Fibroblast of villous mesenchyme (primary cell): ENCODE measurements at regions not wholly inside any gene's neighbourhood (a gene's known extent, or its start where the extent isn't known, plus 50 kb on each side); places are given as distances from the start of the nearest gene placed in this dataset.
A peak's percentile ranks its signal among the peaks of the same experiment; 100 is the strongest.

ENCODE experiments used
- DNase-seq: peaks from one replicate; pipeline ENCODE4 v3.0.0-alpha.2; 2010; ENCODE audit warnings: low read depth
- H3K4me3 ChIP-seq: 2 replicates; pipeline ENCODE4 v1.5.1; 2011; ENCODE audit warnings: low read depth, mild to moderate bottlenecking, low read length
- TF ChIP-seq, protein P1 (sequence below): IDR thresholded peaks from 2 replicates; pipeline ENCODE4 v1.5.1; 2012; ENCODE audit warnings: low read depth, mild to moderate bottlenecking, low read length; ENCODE audit not compliant: insufficient read depth

DNA sequence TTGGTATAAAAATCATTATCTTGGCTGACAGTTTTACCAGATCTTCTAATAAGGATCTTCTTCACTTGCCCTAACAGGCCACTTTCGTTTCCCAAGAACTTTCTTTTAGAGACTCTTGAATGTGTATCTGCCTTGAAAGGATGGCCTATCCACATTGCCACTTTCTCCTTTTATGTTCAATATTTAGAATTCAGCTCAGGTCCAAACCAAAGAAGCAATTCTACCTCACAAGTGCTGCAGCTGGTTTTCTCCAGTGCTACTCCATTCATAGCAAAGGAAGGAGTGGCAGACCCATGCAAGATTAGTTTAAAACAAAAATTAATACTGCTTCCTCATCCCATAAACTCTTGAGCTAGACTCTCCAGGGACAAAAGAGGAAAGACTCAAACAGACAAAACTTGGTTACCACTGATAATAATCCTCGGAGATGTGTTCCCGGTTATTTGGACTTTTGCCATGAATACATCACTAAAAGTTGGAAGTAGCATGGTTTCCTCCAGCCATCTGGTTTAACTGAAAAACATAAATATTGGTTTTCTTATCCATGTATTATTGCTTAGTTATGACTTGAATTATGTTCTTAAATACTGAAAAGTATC, 401.8 kb downstream of the PABPC4L start:
- TF ChIP-seq, protein P1, sequence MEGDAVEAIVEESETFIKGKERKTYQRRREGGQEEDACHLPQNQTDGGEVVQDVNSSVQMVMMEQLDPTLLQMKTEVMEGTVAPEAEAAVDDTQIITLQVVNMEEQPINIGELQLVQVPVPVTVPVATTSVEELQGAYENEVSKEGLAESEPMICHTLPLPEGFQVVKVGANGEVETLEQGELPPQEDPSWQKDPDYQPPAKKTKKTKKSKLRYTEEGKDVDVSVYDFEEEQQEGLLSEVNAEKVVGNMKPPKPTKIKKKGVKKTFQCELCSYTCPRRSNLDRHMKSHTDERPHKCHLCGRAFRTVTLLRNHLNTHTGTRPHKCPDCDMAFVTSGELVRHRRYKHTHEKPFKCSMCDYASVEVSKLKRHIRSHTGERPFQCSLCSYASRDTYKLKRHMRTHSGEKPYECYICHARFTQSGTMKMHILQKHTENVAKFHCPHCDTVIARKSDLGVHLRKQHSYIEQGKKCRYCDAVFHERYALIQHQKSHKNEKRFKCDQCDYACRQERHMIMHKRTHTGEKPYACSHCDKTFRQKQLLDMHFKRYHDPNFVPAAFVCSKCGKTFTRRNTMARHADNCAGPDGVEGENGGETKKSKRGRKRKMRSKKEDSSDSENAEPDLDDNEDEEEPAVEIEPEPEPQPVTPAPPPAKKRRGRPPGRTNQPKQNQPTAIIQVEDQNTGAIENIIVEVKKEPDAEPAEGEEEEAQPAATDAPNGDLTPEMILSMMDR, result no peak
- H3K4me3 ChIP-seq, result no peak overlapping the region
- DNase-seq, result peak; percentile 18

DNA sequence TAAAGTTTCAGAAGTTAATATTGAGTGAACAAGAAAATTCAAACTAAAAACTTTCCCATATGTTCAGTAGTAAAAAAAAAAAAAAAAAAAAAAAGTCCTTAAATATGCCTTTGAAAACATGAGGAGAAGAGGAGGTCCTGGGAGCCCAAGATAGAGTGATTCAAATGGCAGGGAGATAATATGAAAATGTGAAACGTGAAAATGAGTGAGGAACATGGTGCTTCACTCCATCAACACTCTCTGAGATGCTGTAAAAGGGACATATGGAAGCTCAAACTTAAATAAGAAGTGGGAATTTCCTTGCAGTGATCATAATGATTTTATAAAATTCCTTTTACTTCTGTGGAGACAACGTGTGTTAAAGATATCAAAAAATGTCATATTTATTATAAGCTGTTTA, 423.9 kb downstream of the PABPC4L start:
- no peak for DNase-seq
- H3K4me3 ChIP-seq, result no peak overlapping the region
- TF ChIP-seq, protein P1, result no peak

DNA sequence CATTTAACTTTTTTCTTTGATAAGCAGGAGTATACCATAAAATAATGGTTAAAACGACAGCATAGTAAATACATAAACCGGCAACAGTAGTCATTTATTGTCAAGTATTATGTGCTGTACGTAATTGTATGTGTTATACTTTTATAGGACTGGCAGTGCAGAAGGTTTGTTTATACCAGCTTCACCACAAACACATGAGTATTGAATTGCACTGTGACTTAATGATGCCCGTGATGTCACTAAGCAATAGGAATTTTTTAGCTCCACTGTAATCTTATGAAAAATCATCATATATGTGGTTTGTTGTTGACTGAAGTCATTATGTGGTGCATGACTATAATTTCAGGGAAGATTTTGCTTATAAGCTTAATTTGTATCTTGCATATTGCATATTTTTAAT, 424.6 kb downstream of the PABPC4L start:
- TF ChIP-seq, protein P1, result no peak
- no peak for DNase-seq
- H3K4me3 ChIP-seq, result no peak overlapping the region

DNA sequence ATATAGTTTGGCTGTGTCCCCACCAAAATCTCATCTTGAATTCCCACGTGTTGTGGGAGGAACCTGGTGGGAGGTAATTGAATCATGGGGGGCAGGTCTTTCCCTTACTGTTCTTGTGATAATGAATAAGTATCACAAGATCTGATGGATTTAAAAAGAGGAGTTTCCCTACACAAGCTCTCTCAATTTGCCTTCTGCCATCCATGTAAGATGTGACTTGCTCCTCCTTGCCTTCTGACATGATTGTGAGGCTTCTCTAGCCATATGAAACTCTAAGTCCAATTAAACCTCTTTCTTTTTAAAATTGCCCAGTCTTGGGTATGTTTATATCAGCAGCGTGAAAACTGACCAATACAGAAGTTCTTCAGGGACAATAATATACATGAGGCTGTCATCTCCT, 425.1 kb downstream of the PABPC4L start:
- no peak overlapping the region for H3K4me3 ChIP-seq
- no peak for DNase-seq
- TF ChIP-seq, protein P1, result no peak

DNA sequence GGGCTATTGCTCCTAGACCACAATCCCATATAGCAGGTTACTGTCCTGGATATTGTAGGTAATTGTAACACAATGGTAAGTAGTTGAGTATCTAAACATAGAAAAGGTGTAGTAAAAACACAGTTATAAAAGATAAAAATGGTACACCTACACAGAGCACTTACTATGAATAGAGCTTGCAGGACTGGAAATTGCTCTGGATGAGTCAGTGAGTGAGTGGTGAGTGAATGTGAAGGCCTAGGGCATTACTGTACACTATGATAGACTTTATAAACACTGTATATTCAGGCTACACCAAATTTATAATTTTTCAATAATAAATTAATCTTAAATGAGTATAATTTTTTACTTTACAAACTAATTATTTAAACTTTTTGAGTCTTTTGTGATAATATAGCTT, 425.7 kb downstream of the PABPC4L start:
- TF ChIP-seq, protein P1, result no peak
- no peak overlapping the region for H3K4me3 ChIP-seq
- DNase-seq, result no peak

DNA sequence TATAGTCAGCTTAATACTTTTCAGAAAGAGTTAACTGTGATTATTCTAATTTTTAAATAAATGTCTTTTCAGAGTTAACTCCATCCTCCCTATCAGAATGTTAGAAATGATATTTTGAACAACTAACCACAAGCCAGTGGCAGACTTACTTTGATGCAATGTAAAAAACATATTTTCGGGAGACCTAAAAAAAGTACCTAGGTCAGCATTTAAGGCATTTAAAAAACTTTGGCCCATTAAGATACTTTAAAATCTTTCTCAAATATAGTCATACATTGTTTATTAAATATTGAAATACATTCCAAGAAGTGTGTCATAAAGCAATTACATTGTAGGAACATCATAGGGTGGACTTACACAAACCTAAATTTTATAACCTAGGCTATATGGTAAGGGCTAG, 426.1 kb downstream of the PABPC4L start:
- H3K4me3 ChIP-seq, result no peak overlapping the region
- TF ChIP-seq, protein P1, result no peak
- no peak for DNase-seq

DNA sequence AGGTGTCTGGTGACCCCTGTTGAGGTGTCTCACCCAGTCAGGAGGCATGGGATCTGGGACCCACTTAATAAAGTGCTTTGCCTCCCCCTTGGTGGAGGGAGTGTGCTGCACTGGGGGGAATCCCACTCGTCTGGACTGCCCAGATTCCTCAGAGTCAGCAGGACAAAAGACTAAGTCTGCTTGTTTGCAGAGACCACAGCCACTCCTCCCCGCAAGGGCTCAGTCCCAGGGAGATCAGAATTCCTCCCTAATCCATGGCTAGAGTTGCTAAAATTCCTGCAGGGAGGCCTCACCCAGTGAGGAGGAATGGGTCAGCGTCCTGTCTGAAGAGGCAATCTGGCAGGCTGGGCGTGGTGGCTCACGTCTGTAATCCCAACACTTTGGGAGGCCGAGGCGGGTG, 442.2 kb downstream of the PABPC4L start:
- H3K4me3 ChIP-seq, result no peak overlapping the region
- DNase-seq, result peak; percentile 10
- TF ChIP-seq, protein P1, result no peak
